ENCODE measurements at regions not wholly inside any gene's neighbourhood (a gene's known extent, or its start where the extent isn't known, plus 50 kb on each side); places are given as distances from the start of the nearest gene placed in this dataset.

DNA sequence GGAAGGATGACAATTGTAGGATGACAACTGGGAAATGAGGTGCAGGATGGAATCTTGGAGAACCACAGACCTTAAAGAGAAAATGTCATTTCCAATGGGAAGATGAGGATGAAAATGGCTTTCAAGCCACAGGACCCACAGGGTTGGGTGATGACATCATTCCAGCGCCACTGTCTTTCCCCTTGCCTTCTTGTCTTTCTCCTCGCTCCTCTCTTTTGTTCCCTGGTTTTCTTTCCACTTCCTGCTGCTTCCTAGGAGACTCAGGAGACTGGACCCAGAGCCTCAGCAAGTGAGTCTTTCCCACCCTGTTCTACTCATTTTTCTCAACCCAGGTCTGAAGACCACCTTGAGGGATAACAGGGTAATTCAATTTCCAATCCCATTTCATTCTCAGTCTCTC lies 548.8 kb downstream of the FGF9 start:
- TF ChIP-seq, protein P1, sequence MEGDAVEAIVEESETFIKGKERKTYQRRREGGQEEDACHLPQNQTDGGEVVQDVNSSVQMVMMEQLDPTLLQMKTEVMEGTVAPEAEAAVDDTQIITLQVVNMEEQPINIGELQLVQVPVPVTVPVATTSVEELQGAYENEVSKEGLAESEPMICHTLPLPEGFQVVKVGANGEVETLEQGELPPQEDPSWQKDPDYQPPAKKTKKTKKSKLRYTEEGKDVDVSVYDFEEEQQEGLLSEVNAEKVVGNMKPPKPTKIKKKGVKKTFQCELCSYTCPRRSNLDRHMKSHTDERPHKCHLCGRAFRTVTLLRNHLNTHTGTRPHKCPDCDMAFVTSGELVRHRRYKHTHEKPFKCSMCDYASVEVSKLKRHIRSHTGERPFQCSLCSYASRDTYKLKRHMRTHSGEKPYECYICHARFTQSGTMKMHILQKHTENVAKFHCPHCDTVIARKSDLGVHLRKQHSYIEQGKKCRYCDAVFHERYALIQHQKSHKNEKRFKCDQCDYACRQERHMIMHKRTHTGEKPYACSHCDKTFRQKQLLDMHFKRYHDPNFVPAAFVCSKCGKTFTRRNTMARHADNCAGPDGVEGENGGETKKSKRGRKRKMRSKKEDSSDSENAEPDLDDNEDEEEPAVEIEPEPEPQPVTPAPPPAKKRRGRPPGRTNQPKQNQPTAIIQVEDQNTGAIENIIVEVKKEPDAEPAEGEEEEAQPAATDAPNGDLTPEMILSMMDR (IDR thresholded peaks at IDR 0.05), result no peak
- TF ChIP-seq POLR2A (IDR thresholded peaks at IDR 0.05), result no peak
- no peak for TF ChIP-seq EP300 (IDR thresholded peaks at IDR 0.05)
- no peak for TF ChIP-seq POLR2AphosphoS5 (IDR thresholded peaks at IDR 0.05)
